ENCODE measurements at regions not wholly inside any gene's neighbourhood (a gene's known extent, or its start where the extent isn't known, plus 50 kb on each side); places are given as distances from the start of the nearest gene placed in this dataset.
"Not testable (repeated sequence)": the region's sequence is repeated elsewhere in the genome, so short reads cannot be mapped to it uniquely, and the experiment has no call there.

DNA sequence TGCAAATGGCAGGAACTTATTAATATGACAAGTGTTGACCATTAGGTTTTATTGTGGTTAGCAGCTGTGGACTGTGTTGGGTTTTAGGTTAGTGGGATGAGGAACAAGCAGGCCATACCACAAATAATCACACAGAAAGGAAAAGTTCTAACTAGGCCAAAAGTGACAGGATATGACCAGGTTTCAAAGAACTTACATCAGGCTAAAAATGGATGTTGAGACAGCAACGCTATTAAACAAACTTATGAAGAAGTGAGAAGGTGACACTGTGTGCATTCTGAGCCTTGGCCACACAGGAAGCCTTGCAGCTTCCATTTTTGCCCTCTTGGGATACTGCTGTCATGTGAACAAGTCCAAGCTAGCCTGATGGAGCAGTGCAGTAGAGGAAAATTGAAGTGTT, 568.8 kb downstream of the HTR7 start:
- no peaks in the 10 kb centered on the region for H3K36me3 ChIP-seq (ENCODE audit: insufficient read depth, low read length)
- H3K79me2 ChIP-seq (ENCODE audit: insufficient read depth, low read length) = no peaks in the 10 kb centered on the region
- H2AFZ ChIP-seq (ENCODE audit: low read length) = peak overlapping the region; percentile 75
- no peaks in the 10 kb centered on the region for H3K9me3 ChIP-seq (ENCODE audit: low read depth, low read length)
- no peak overlapping the region for H3K4me2 ChIP-seq (ENCODE audit: insufficient read depth, low read length)
- peaks cover 15% of the 10 kb centered on the region for H3K4me1 ChIP-seq (ENCODE audit: insufficient read depth, low read length)
- peak; percentile 36 for DNase-seq (ENCODE audit: insufficient read length, low spot score, missing footprints)
- no peaks in the 10 kb centered on the region for H3K27me3 ChIP-seq (ENCODE audit: insufficient read depth, low read length)
- H4K20me1 ChIP-seq (ENCODE audit: insufficient read depth, low read length) = no peaks in the 10 kb centered on the region
- H3K4me3 ChIP-seq (ENCODE audit: insufficient read depth, low read length) = no peak overlapping the region
- TF ChIP-seq, protein P1, sequence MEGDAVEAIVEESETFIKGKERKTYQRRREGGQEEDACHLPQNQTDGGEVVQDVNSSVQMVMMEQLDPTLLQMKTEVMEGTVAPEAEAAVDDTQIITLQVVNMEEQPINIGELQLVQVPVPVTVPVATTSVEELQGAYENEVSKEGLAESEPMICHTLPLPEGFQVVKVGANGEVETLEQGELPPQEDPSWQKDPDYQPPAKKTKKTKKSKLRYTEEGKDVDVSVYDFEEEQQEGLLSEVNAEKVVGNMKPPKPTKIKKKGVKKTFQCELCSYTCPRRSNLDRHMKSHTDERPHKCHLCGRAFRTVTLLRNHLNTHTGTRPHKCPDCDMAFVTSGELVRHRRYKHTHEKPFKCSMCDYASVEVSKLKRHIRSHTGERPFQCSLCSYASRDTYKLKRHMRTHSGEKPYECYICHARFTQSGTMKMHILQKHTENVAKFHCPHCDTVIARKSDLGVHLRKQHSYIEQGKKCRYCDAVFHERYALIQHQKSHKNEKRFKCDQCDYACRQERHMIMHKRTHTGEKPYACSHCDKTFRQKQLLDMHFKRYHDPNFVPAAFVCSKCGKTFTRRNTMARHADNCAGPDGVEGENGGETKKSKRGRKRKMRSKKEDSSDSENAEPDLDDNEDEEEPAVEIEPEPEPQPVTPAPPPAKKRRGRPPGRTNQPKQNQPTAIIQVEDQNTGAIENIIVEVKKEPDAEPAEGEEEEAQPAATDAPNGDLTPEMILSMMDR (IDR thresholded peaks at IDR 0.05; ENCODE audit: extremely low read depth, low read depth, low read length) = no peak
- peak overlapping the region; percentile 39 for H3K27ac ChIP-seq (ENCODE audit: low read depth, low read length)

DNA sequence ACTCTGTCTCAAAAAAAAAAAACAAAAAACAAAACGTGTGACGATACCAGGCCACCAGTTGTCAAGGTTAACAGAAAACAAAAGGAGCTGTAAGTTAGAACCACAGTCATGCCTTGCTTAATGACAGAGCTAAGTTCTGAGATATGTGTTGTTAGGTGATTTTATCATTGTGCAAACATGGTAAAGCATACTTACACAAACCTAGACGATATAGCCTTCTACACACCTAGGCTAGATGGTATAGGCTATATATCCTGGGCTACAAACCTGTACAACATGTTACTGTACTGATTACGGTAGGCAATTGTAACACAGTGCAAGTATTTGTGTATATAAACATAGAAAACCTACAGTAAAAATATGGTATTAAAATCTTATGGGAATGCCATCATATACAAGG, 564.2 kb downstream of the HTR7 start:
- TF ChIP-seq, protein P1 (IDR thresholded peaks at IDR 0.05; ENCODE audit: extremely low read depth, low read depth, low read length) = no peak
- Histone ChIP-seq H3K36me3 (ENCODE audit: insufficient read depth, low read length) (no peaks in the 10 kb centered on the region), H3K27me3 (ENCODE audit: insufficient read depth, low read length) (no peaks in the 10 kb centered on the region), H3K79me2 (ENCODE audit: insufficient read depth, low read length) (no peaks in the 10 kb centered on the region), H3K4me3 (ENCODE audit: insufficient read depth, low read length) (no peak overlapping the region), H3K4me2 (ENCODE audit: insufficient read depth, low read length) (no peak overlapping the region), H3K4me1 (ENCODE audit: insufficient read depth, low read length) (peaks cover 13% of the 10 kb centered on the region), H3K27ac (ENCODE audit: low read depth, low read length) (no peak overlapping the region), H2AFZ (ENCODE audit: low read length) (no peak overlapping the region), H4K20me1 (ENCODE audit: insufficient read depth, low read length) (no peaks in the 10 kb centered on the region), H3K9me3 (ENCODE audit: low read depth, low read length) (no peaks in the 10 kb centered on the region)
- DNase-seq (ENCODE audit: insufficient read length, low spot score, missing footprints) = no peak

DNA sequence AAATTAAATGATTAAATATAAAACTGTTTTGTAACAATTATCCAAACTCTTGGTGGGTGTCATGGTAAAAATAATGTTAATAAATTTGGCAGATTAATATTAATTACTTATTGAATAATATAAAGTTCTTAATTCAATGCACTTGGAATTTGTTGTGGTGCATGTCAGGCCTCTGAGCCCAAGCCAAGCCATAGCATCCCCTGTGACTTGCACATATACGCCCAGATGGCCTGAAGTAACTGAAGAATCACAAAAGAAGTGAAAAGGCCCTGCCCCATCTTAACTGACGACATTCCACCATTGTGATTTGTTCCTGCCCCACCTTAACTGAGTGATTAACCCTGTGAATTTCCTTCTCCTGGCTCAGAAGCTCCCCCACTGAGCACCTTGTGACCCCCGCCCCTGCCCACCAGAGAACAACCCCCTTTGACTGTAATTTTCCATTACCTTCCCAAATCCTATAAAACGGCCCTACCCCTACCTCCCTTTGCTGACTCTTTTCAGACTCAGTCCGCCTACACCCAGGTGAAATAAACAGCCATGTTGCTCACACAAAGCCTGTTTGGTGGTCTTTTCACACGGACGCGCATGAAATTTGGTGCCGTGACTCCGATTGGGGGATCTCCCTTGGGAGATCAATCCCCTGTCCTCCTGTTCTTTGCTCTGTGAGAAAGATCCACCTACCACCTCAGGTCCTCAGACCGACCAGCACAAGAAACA, 562.9 kb downstream of the HTR7 start:
- H4K20me1 ChIP-seq (ENCODE audit: insufficient read depth, low read length) = not testable (repeated sequence)

DNA sequence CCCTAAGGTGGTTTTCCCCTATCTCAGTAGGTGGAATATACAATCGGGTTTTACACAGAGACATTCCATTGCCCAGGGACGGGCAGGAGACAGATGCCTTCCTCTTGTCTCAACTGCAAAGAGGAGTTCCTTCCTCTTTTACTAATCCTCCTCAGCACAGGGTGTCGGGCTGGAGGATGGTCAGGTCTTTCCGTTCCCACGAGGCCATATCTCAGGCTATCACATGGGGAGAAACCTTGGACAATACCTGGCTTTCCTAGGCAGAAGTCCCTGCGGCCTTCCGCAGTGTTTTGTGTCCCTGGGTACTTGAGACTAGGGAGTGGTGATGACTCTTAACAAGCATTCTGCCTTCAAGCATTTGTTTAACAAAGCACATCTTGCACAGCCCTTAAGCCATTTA, 555.8 kb downstream of the HTR7 start:
- not testable (repeated sequence) for H3K4me1 ChIP-seq (ENCODE audit: insufficient read depth, low read length); H3K4me2 ChIP-seq (ENCODE audit: insufficient read depth, low read length); H2AFZ ChIP-seq (ENCODE audit: low read length); H4K20me1 ChIP-seq (ENCODE audit: insufficient read depth, low read length); H3K36me3 ChIP-seq (ENCODE audit: insufficient read depth, low read length); H3K79me2 ChIP-seq (ENCODE audit: insufficient read depth, low read length); DNase-seq (ENCODE audit: insufficient read length, low spot score, missing footprints); H3K27ac ChIP-seq (ENCODE audit: low read depth, low read length); H3K27me3 ChIP-seq (ENCODE audit: insufficient read depth, low read length); H3K9me3 ChIP-seq (ENCODE audit: low read depth, low read length); H3K4me3 ChIP-seq (ENCODE audit: insufficient read depth, low read length)

More for the DNA sequence above, 562.9 kb downstream of the HTR7 start:
- not testable (repeated sequence) for H2AFZ ChIP-seq (ENCODE audit: low read length); H3K4me2 ChIP-seq (ENCODE audit: insufficient read depth, low read length); DNase-seq (ENCODE audit: insufficient read length, low spot score, missing footprints); H3K4me1 ChIP-seq (ENCODE audit: insufficient read depth, low read length); H3K9me3 ChIP-seq (ENCODE audit: low read depth, low read length); H3K4me3 ChIP-seq (ENCODE audit: insufficient read depth, low read length); H3K36me3 ChIP-seq (ENCODE audit: insufficient read depth, low read length); H3K27ac ChIP-seq (ENCODE audit: low read depth, low read length); H3K27me3 ChIP-seq (ENCODE audit: insufficient read depth, low read length); H3K79me2 ChIP-seq (ENCODE audit: insufficient read depth, low read length)

DNA sequence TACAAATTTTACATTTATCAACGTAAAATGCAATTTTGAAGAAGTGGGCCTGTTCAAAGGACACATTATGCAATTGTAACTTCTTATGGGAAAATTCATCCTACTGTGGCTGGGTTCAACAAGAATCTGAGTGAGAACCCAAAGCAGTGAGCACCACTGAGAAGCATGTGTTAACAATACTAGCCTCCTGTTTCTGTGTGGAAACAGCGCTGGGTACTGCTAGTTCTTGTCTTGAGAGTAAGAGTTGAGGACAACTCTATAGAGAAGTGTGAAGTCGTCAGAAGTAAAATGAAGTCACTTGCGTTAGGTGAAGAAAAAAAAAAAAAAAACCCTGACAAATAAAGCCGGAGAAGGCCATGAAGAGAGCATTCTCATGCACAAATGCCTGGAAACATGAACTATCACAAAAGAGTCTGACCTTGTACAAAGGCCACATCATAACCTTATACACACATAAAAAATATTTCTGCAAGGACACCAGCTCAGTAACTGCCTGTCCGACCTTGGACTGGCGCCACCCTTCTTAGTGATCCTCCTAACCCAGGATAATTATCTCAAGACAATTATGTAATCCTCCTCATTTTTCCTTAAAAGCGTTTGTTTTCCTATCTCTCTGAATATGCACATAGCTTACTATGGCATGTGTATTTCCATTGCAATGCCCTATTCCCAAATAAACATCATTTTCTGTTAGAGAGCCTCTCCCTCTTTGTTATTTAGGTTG, 554.9 kb downstream of the HTR7 start:
- H4K20me1 ChIP-seq (ENCODE audit: insufficient read depth, low read length) = no peaks in the 10 kb centered on the region
- H3K27me3 ChIP-seq (ENCODE audit: insufficient read depth, low read length) = no peaks in the 10 kb centered on the region
- TF ChIP-seq, protein P1 (IDR thresholded peaks at IDR 0.05; ENCODE audit: extremely low read depth, low read depth, low read length) = no peak
- H2AFZ ChIP-seq (ENCODE audit: low read length) = no peak overlapping the region
- DNase-seq (ENCODE audit: insufficient read length, low spot score, missing footprints) = peak; percentile 35
- no peak overlapping the region for H3K27ac ChIP-seq (ENCODE audit: low read depth, low read length)
- peaks cover 9% of the 10 kb centered on the region for H3K4me1 ChIP-seq (ENCODE audit: insufficient read depth, low read length)
- no peak overlapping the region for H3K4me2 ChIP-seq (ENCODE audit: insufficient read depth, low read length)
- H3K36me3 ChIP-seq (ENCODE audit: insufficient read depth, low read length) = no peaks in the 10 kb centered on the region
- H3K4me3 ChIP-seq (ENCODE audit: insufficient read depth, low read length) = no peak overlapping the region
- H3K79me2 ChIP-seq (ENCODE audit: insufficient read depth, low read length) = no peaks in the 10 kb centered on the region
- H3K9me3 ChIP-seq (ENCODE audit: low read depth, low read length) = no peaks in the 10 kb centered on the region
